HG03066 (cell line): ENCODE measurements at regions not wholly inside any gene's neighbourhood (a gene's known extent, or its start where the extent isn't known, plus 50 kb on each side); places are given as distances from the start of the nearest gene placed in this dataset.

Experiments
- ATAC-seq: cut with Tn5 transposase; IDR thresholded peaks from one replicate; pipeline ENCODE4 v1.9.1; 2021; ENCODE audit warnings: low read depth; ENCODE audit not compliant: unreplicated experiment

DNA sequence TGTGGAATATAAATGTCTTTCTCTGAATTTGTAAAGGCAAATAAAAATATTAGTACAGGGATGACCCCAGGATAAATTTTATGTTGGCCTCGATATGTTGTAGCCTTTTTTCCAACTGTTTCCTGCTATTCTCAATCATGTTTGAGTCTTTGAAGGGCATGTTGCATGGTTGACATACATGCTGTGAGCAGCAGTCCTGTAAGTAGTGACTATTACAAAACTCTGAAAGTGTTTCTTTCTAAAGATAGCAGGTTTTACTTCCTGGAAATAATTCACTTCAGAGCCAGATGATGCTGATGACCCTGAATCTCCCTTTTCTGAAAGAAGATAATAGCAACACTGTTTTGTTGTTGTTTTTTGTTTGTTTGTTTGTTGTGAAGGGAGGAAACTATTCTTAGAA lies 393.0 kb upstream of the GNPDA2 start:
- no peak for ATAC-seq

GRCh38 chr4:45102716-45103115 lies 376.4 kb upstream of the GNPDA2 start:
- no peak for ATAC-seq

GRCh38 chr4:45100956-45101818 lies 374.8 kb upstream of the GNPDA2 start:
- no peak for ATAC-seq

GRCh38 chr4:45099471-45099870 lies 373.1 kb upstream of the GNPDA2 start:
- no peak for ATAC-seq

DNA sequence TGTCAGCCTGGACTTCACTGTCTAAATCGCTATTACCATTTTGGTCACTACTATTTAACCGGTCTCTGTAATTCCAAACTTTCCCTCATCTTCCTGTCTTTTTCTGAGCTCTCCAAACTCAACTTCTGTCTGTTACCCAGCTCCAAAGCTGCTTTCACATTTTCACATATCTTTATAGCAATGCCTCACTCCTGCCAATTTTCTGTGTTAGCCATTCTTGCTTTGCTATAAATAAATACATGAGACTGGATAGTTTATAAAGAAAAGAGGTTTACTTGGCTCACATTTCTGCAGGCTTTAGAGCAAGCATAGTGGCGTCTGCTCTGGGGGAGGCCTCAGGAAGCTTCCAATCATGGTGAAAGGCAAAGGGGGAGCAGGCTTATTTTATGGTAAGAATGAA lies 368.3 kb upstream of the GNPDA2 start:
- ATAC-seq, result no peak

- no peak for ATAC-seq
Measured at GRCh38 chr4:45082101-45082500, 355.7 kb upstream of the GNPDA2 start.

DNA sequence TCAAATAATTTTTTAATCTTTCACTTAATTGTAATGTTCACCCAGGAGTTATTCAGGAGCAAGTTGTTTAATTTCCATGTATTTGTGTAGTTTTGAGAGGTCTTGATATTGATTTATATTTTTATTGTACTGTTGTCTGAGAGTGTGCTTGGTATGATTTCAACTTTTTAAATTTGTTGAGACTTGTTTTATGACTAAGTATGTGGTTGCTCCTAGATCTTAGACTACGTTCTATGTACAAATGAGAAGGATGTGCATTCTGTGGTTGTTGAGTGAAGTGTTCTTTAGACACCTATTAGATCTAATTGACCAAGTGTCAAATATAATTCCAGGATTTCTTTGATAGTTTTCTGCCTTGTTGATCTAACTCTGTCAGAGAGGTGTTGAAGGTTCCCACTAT lies 353.3 kb upstream of the GNPDA2 start:
- no peak for ATAC-seq

GRCh38 chr4:45078201-45078600 lies 351.8 kb upstream of the GNPDA2 start:
- no peak for ATAC-seq

DNA sequence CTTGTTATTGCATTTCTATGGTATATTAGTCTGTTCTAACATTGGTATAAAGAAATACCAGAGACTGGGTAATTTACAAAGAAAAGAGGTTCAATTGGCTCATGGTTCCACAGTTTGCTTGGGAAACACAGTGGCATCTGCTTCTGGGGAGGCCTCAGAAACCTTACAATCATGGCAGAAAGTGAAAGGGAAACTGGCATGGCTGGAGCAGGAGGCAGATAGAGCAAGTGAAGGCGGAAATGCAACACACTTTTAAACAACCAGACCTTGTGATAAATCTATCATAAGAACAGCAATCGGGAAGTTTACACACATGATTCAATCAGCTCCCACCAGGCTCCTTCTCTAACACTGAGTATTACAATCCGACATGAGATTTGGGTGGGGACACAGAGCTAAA lies 346.6 kb upstream of the GNPDA2 start:
- ATAC-seq, result no peak

DNA sequence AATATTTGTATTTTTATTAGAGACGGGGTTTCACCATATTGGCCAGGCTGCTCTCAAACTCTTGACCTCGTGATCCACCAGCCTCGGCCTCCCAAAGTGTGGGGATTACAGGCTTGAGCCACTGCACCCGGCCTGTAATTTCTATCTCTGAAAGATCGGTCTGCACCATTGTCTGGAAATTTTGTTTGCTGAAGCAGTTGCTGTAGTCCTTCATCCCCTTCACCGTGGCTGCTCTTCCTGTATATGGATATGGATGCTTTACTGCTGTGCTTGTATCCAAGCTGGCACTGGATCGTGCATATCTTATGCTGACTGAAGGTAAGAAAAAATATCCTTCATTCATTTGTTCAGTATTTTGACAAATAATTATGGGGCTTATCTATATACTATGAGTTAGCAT lies 338.4 kb upstream of the GNPDA2 start:
- ATAC-seq, result no peak

DNA sequence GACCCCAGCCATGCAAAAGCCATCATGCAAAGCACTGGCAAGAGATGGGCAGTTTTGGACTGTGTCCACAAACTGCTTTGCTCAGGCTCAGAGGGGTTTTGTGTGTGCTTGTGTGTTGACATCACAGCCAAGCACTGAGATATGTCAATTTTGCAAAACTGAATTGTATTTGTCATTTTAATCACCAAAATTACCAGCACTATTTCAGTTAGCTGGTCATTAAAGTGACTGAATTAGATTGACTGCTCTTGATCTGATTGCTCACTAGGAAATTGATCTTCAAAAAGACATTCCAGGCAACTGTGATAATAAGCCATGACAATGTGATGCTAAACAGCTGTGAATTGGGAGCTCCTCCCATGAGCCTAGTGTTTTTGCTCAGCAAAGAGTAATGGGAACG lies 337.3 kb upstream of the GNPDA2 start:
- no peak for ATAC-seq

DNA sequence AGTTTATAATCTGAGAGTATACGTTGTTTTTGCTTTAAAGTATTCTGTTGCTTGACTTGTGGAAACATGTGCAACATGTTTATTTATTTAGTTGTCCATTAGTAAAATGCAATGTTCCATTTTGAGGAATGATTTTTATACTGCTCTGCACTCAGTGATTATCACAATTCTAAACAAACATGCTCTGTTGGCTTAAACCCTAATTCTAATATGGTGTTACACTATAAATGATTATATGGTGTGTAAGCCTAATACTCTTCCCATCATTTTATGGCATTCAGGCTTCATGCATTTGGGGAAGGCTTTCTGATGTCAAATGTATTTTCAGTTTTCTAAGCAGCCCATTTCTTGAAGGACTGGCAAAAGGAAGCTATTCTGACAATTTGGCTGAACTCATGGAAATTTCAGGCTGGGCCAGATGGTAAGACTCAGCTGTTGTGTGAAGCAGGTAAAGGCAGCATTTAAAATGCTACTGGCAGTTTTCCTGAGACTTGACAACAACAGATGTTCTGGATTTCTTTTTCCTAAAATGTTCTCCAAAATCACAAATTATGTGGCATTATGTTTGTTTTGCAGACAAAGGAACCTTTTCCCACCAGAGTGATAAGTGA lies 336.7 kb upstream of the GNPDA2 start:
- no peak for ATAC-seq

- ATAC-seq, result no peak
Measured at GRCh38 chr4:45043911-45044310, 317.6 kb upstream of the GNPDA2 start.

DNA sequence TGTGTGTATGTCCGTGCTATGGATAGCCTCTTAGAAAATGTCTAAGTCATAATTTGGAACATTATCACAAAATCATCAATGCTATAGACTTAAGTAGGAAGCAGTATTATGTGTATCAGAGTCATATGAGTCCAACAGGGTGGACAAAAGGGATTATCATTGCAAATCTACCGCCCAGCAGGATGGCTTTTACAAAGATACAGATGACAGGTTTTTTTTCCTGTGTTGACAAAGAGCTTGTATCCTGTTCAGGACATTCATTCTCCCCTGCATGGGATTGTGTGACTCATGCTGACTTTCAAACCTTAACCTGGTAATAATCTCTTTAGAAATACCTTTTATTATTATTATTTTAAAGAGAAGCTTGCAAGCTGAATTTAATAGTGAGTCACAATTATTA lies 310.3 kb upstream of the GNPDA2 start:
- no peak for ATAC-seq

DNA sequence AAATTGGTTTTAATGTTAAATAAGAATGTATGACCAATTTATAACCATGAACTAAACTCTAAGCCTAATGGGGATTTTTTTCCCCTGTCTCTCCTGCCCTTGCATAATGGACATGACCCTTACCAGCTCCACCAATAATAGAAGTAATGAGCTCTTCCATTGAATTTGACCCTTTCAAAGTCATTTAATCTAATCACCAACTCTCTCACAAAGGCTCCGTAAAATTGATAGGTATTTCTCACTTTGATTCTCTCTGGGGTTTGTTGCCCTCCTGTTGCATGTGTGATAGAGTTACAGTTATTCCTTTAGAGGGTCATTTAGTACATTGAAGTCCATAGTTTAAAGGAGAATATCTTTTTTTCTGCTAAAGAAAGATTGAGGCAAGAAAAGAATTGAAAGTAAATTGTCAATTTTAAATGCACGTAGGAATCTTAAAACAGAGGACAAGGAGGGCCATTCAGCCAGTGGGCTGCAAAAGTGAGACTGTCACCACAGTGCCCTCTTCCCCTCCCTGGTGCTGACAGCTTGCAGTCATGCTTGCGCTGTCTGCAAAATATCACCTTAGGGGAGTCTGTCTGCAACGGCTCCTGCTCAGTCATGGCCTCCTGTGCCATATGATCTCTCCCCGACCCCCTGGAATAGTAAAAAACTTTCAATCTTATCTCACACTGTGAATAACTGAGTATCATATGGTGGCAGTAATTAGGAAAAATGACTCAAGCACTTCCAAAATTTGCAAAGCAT lies 307.5 kb upstream of the GNPDA2 start:
- ATAC-seq, result no peak

DNA sequence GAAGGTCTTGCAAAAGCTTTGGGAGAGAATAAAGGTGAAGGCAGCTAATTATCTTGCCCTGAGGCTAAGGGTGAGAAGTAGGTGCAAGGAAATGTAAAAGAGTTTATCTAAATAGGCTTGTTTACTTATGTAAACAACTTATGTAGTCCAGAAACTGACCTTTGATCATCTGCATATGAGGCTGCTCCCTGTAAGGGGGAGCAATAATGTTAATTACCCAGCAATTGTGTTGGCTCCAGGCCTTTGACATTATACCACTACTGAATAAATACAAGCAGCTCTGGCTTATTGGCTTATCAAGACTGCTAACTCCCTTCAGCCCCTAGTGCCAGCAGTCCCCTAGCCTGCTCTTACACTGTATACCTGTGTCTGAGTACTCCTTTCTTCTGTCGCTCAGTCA lies 303.7 kb upstream of the GNPDA2 start:
- ATAC-seq, result no peak

DNA sequence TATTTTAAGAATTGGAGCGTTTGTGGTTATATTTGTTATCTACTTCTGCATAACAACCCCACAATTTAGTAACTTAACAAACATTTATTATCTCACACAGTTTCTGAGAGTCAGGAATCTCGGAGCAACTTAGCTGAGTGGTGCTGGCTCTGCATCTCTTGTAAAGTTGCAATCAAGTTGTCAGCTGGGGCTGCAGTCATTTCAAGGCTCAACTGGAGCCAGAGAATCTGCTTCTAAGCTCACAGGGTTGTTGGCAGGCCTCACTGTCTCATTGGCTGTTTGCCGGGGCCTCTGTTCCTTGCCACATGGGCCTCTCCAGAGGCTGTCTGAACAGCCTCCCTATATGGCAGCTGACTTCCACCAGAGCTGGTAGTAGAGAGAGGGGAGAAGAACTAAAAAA lies 281.2 kb upstream of the GNPDA2 start:
- no peak for ATAC-seq

- no peak for ATAC-seq
Measured at GRCh38 chr4:45006078-45006477, 279.7 kb upstream of the GNPDA2 start.

- no peak for ATAC-seq
Measured at GRCh38 chr4:45004847-45005565, 278.6 kb upstream of the GNPDA2 start.

- ATAC-seq, result no peak
Measured at GRCh38 chr4:45004326-45004725, 278.0 kb upstream of the GNPDA2 start.

DNA sequence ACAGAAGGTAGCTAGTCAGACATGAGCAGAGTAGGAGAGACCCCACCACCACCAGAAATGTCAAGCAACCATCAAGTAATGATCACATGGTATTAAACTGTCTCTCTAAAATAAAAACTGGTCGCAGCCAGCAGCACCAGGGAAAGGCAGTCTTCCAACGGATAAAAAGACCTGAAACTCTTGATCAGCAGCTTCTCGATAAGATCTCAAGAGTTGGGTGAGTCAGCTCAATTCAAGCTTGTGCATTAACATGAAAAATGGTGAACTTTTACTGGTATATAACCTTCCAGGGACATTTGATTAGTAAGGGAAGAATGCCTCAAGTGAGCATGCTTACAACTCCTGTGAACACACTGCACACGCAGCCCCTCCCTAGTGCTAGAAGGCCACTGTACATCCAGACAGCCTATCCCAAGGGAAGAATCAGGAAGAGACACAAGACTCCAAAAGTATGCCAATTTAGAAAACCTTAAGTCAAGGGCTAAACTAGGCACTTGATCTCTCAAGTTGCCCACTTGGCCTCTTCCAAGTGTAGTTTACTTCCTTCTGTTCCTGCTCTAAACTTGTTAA lies 270.0 kb upstream of the GNPDA2 start:
- ATAC-seq, result no peak
